HepG2 (cell line): ENCODE measurements at regions not wholly inside any gene's neighbourhood (a gene's known extent, or its start where the extent isn't known, plus 50 kb on each side); places are given as distances from the start of the nearest gene placed in this dataset.

Experiments used
- ATAC-seq: fragments of 200-7000 bp; cut with Tn5 transposase; 3 replicates; pipeline ENCODE4 v1.9.1; 2020; ENCODE audit warnings: mild to moderate bottlenecking, moderate library complexity
- BruUV-seq: library from RNA; stranded (reverse); fragments of 400-500 nt; replicated peaks from 2 replicates; lab custom pipeline; 2021; lab: Mats Ljungman, UMichigan
- CTCF ChIA-PET: fragments of 300-600 bp; formaldehyde crosslinking; extraction: SDS; loops from one replicate; lab custom pipeline; 2021; ENCODE audit warnings: low total read pairs, inconsistent platforms, low intra/inter-chr PET ratio; lab: Yijun Ruan, JAX
- POLR2A ChIA-PET: fragments of 350-600 bp; sonication (Branson Sonifier 250); formaldehyde crosslinking; loops from one replicate; lab custom pipeline; 2020; ENCODE audit warnings: antibody characterized with exemption, inconsistent platforms; lab: Yijun Ruan, JAX
- DNase-seq: peaks from one replicate; pipeline ENCODE4 v3.0.0-alpha.2; 2015; ENCODE audit warnings: low spot score
- FAIRE-seq: peaks from 3 replicates; lab custom pipeline; 2011; peaks lifted over from hg19 to GRCh38; lab: Jason Lieb, UNC
- H2AFZ ChIP-seq: one replicate; pipeline ENCODE4 v1.6.1; 2011; ENCODE audit warnings: low read length, inconsistent platforms
- H3K27ac ChIP-seq: fragments of 300-600 bp; 3 replicates; pipeline ENCODE4 v1.8.0; 2011; ENCODE audit warnings: mixed run types, mild to moderate bottlenecking, mixed read lengths, low read length, inconsistent platforms; ENCODE audit not compliant: insufficient read depth; ENCODE audit errors: extremely low read length
- H3K27me3 ChIP-seq, 2 experiments: fragments of 200-600 bp in 1 of 2; 2 replicates in 1 of 2; 3 replicates in 1 of 2; pipeline versions ENCODE4 v1.6.0 to v1.8.0; 2011; ENCODE audit warnings: low read length in 2 of 2, mild to moderate bottlenecking in 2 of 2, moderate library complexity in 2 of 2, inconsistent platforms in 1 of 2; ENCODE audit not compliant: insufficient read depth in 2 of 2, control insufficient read depth in 1 of 2
- H3K36me3 ChIP-seq, 2 experiments: fragments of 200-600 bp in 1 of 2; replicated peaks in 1 of 2; 2 replicates in 1 of 2; 3 replicates in 1 of 2; pipeline versions ENCODE4 v1.5.1 to v1.8.0; 2011; ENCODE audit warnings: low read length in 2 of 2, inconsistent platforms in 1 of 2; ENCODE audit not compliant: insufficient read depth in 2 of 2, control insufficient read depth in 1 of 2
- H3K4me1 ChIP-seq: 2 replicates; pipeline ENCODE4 v1.5.1; 2012; ENCODE audit warnings: low read length, inconsistent platforms; ENCODE audit not compliant: insufficient read depth
- H3K4me2 ChIP-seq: 2 replicates; pipeline ENCODE4 v1.6.0; 2011; ENCODE audit warnings: low read depth, low read length, inconsistent platforms
- H3K4me3 ChIP-seq, 3 experiments: fragments of 200-600 bp in 1 of 3; sonication (generic), shearing (Covaris generic) in 1 of 3; replicated peaks in 1 of 3; 2 replicates each; pipeline ENCODE4 v1.5.1; 2011 to 2016; ENCODE audit warnings: low read length in 3 of 3, inconsistent platforms in 2 of 3, low read depth in 2 of 3, mild to moderate bottlenecking in 2 of 3, control low read depth in 1 of 3, mixed read lengths in 1 of 3; ENCODE audit not compliant: insufficient read depth in 1 of 3
- H3K79me2 ChIP-seq: one replicate; pipeline ENCODE4 v1.6.1; 2011; ENCODE audit warnings: low read length, inconsistent platforms; ENCODE audit not compliant: insufficient read depth
- H3K9ac ChIP-seq: 2 replicates; pipeline ENCODE4 v1.6.0; 2011; ENCODE audit warnings: mild to moderate bottlenecking, low read depth, low read length, inconsistent platforms; ENCODE audit not compliant: insufficient read depth
- H3K9me3 ChIP-seq: 2 replicates; pipeline ENCODE4 v1.5.1; 2012; ENCODE audit warnings: mild to moderate bottlenecking, low read length
- H4K20me1 ChIP-seq: 2 replicates; pipeline ENCODE4 v1.6.0; 2011; ENCODE audit warnings: inconsistent platforms, mild to moderate bottlenecking, low read length, moderate library complexity; ENCODE audit not compliant: insufficient read depth
- MAFF ChIP-seq: IDR thresholded peaks from 2 replicates; pipeline ENCODE4 v1.6.1; 2011; ENCODE audit warnings: low read depth, low read length, improper control_type of control experiment
- MAFK ChIP-seq, 2 experiments: IDR thresholded peaks in 1 of 2; conservative IDR thresholded peaks in 1 of 2; 2 replicates each; pipeline ENCODE4 v1.6.1; 2011; ENCODE audit warnings: improper control_type of control experiment in 2 of 2, low read length in 2 of 2
- NFE2L2 ChIP-seq: fragments of 150-350 bp; IDR thresholded peaks from 2 replicates; pipeline ENCODE4 v1.6.1; 2014; ENCODE audit warnings: low read length
- PCBP1 ChIP-seq: fragments of 200-400 bp; formaldehyde crosslinking; IDR thresholded peaks from 2 replicates; pipeline ENCODE4 v1.6.1; 2017; ENCODE audit warnings: mild to moderate bottlenecking, low read depth, low read length, borderline replicate concordance
- SAP130 ChIP-seq: IDR thresholded peaks from 2 replicates; pipeline ENCODE4 v1.6.1; 2016; ENCODE audit warnings: low read depth
- TRIM24 ChIP-seq: sonication (generic); formaldehyde crosslinking; IDR thresholded peaks from 2 replicates; pipeline ENCODE4 v1.8.0; 2022; ENCODE audit warnings: mild to moderate bottlenecking, missing genetic modification reagents
- ZNF775 ChIP-seq: sonication (generic); formaldehyde crosslinking; IDR thresholded peaks from 2 replicates; pipeline ENCODE4 v1.4.0; 2020; ENCODE audit warnings: missing genetic modification reagents, mild to moderate bottlenecking, moderate library complexity, borderline replicate concordance
- WGBS: methylation state at CpG from one replicate; pipeline ENCODE4 v1.1.6; 2017; ENCODE audit warnings: low lambda C conversion rate; 5-methylcytosine and 5-hydroxymethylcytosine counted together
- in situ Hi-C: cut with HindIII; loops from 2 replicates; pipeline ENCODE4 v1.10.0; 2017; ENCODE audit warnings: low pct_unique_long_range_greater_than_20kb; ENCODE audit not compliant: extremely low pct_ligation_motif_present
- intact Hi-C: fragments of 100-400 bp; cut with micrococcal nuclease; formaldehyde crosslinking; loops from one replicate; pipeline ENCODE4 v1.10.0; 2022; ENCODE audit not compliant: unreplicated experiment

- H3K36me3 ChIP-seq: no peaks in the 10 kb centered on the region
- BruUV-seq: no TSS peak
- no peaks in the 10 kb centered on the region for H3K4me1 ChIP-seq
- no peaks in the 10 kb centered on the region for H3K79me2 ChIP-seq
- no peaks in the 10 kb centered on the region for H3K9me3 ChIP-seq
- TF ChIP-seq MAFK (conservative IDR thresholded peaks at IDR 0.05 in 1 of 2, IDR thresholded peaks at IDR 0.05 in 1 of 2; ENCODE audit: low read length in 2 of 2) (peak in 1 of 2 experiments; percentile 68; a peak in 2 of 4 replicates), MAFF (peak; percentile 51; the same call in 1 of the 2 replicates), TRIM24 (CRISPR knock-in tag) (no peak)
- TF ChIP-seq, all 625 proteins: peak for 2
- CTCF ChIA-PET: no interaction called here
- H3K27ac ChIP-seq: no peak overlapping the region
- no peak overlapping the region for H3K4me3 ChIP-seq
- intact Hi-C loops (no loop called here), in situ Hi-C loops (no loop called here)
- ATAC-seq (no peak), FAIRE-seq (no peak), DNase-seq (no peak)
- POLR2A ChIA-PET: no interaction called here
- H2AFZ ChIP-seq: no peak overlapping the region
- no peak overlapping the region for H3K4me2 ChIP-seq
- H3K9ac ChIP-seq: no peak overlapping the region
- no peaks in the 10 kb centered on the region for H4K20me1 ChIP-seq
- 6% methylated on average over 1 of the region's 1 CpG for WGBS
- H3K27me3 ChIP-seq: no peaks in the 10 kb centered on the region
These were observed 188.8 kb upstream of the FSTL5 start for GRCh38 chr4:162352580-162353107.

DNA sequence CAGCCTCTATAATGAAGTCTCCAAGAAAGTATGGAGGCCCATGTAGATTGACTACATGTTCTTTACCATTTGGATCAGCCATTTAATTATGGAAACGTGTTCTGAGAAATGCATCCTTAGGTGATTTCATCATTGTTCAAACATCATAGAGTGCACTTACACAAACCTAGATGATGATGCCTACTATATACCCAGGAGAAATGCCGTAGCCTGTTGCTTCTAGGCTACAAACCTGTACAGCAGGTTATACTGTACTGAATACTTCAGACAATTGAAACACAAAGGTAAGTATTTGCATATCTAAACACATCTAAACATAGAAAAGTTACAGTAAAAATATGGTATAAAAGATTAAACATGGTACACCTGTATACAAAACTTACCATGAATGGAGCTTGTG is 186.5 kb upstream of the FSTL5 start:
- H3K79me2 ChIP-seq: no peaks in the 10 kb centered on the region
- H3K36me3 ChIP-seq: no peaks in the 10 kb centered on the region
- H3K27ac ChIP-seq: no peak overlapping the region
- TF ChIP-seq PCBP1: no peak
- no peak for TF ChIP-seq NFE2L2
- TF ChIP-seq SAP130 (CRISPR knock-in tag): no peak
- no peak for TF ChIP-seq ZNF775
- no peak overlapping the region for H3K9ac ChIP-seq
- POLR2A ChIA-PET: no interaction called here
- CTCF ChIA-PET: no interaction called here
- WGBS: 0% methylated on average over 2 of the region's 2 CpGs
- H3K27me3 ChIP-seq: no peaks in the 10 kb centered on the region
- H3K4me1 ChIP-seq: no peaks in the 10 kb centered on the region
- ATAC-seq: no peak
- no peaks in the 10 kb centered on the region for H3K9me3 ChIP-seq
- intact Hi-C loops: no loop called here
- H2AFZ ChIP-seq: no peak overlapping the region
- FAIRE-seq: no peak
- H3K4me3 ChIP-seq: no peak overlapping the region
- no peak overlapping the region for H3K4me2 ChIP-seq
- no TSS peak for BruUV-seq
- no peak for DNase-seq
- in situ Hi-C loops: no loop called here
- H4K20me1 ChIP-seq: no peaks in the 10 kb centered on the region
